PFSK-1 (cell line): ENCODE measurements at regions not wholly inside any gene's neighbourhood (a gene's known extent, or its start where the extent isn't known, plus 50 kb on each side); places are given as distances from the start of the nearest gene placed in this dataset.

ENCODE experiments used
- FOXP2 ChIP-seq: optimal IDR thresholded peaks from 2 replicates; pipeline ENCODE3; 2011; ENCODE audit warnings: borderline replicate concordance, control low read depth, inconsistent platforms; ENCODE audit not compliant: insufficient read depth; ENCODE audit errors: extremely low read length, extremely low read depth
- POLR2AphosphoS5 ChIP-seq: IDR thresholded peaks from 2 replicates; pipeline ENCODE4 v1.6.1; 2012; ENCODE audit warnings: low read depth, mild to moderate bottlenecking, control low read depth, low read length, moderate library complexity
- SIN3A ChIP-seq: IDR thresholded peaks from 2 replicates; pipeline ENCODE4 v1.6.1; 2012; ENCODE audit warnings: mild to moderate bottlenecking, low read length, moderate library complexity, borderline replicate concordance; ENCODE audit not compliant: insufficient read depth
- TAF1 ChIP-seq: IDR thresholded peaks from 2 replicates; pipeline ENCODE4 v1.6.1; 2012; ENCODE audit warnings: low read length, control low read depth, borderline replicate concordance; ENCODE audit not compliant: insufficient read depth
- TF ChIP-seq, protein P1 (sequence below), 2 experiments: IDR thresholded peaks; 2 replicates each; pipeline versions ENCODE4 v1.6.1 to v1.8.0; 2011 to 2012; ENCODE audit warnings: low read depth in 2 of 2, low read length in 2 of 2, control low read depth in 1 of 2, inconsistent platforms in 1 of 2, mild to moderate bottlenecking in 1 of 2, moderate library complexity in 1 of 2; ENCODE audit not compliant: insufficient read depth in 1 of 2

DNA sequence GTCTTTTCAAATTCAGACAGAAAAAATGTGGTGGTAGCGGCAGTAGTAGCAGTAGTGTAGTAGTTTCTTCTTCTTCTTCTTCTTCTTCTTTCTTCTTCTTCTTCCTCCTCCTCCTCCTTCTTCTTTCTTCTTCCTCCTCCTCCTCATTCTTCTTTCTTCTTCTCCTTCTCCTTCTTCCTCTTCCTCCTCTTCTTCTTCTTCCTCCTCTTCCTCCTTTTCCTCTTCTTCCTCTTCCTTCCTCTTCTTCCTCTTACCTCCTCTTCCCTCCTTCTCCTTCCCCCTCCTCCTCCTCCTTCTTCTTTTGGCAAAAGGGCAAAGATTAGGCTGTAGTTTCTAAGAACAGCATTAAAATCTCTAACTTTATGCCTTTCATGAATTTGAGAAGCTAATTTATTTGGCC is 59.6 kb upstream of the INSM2 start:
- TF ChIP-seq SIN3A (no peak), POLR2AphosphoS5 (no peak), TAF1 (no peak), FOXP2 (no peak)
- TF ChIP-seq, protein P1, sequence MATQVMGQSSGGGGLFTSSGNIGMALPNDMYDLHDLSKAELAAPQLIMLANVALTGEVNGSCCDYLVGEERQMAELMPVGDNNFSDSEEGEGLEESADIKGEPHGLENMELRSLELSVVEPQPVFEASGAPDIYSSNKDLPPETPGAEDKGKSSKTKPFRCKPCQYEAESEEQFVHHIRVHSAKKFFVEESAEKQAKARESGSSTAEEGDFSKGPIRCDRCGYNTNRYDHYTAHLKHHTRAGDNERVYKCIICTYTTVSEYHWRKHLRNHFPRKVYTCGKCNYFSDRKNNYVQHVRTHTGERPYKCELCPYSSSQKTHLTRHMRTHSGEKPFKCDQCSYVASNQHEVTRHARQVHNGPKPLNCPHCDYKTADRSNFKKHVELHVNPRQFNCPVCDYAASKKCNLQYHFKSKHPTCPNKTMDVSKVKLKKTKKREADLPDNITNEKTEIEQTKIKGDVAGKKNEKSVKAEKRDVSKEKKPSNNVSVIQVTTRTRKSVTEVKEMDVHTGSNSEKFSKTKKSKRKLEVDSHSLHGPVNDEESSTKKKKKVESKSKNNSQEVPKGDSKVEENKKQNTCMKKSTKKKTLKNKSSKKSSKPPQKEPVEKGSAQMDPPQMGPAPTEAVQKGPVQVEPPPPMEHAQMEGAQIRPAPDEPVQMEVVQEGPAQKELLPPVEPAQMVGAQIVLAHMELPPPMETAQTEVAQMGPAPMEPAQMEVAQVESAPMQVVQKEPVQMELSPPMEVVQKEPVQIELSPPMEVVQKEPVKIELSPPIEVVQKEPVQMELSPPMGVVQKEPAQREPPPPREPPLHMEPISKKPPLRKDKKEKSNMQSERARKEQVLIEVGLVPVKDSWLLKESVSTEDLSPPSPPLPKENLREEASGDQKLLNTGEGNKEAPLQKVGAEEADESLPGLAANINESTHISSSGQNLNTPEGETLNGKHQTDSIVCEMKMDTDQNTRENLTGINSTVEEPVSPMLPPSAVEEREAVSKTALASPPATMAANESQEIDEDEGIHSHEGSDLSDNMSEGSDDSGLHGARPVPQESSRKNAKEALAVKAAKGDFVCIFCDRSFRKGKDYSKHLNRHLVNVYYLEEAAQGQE (IDR thresholded peaks at IDR 0.05; ENCODE audit: insufficient read depth in 1 of 2, low read depth in 2 of 2, low read length in 2 of 2): no peak

DNA sequence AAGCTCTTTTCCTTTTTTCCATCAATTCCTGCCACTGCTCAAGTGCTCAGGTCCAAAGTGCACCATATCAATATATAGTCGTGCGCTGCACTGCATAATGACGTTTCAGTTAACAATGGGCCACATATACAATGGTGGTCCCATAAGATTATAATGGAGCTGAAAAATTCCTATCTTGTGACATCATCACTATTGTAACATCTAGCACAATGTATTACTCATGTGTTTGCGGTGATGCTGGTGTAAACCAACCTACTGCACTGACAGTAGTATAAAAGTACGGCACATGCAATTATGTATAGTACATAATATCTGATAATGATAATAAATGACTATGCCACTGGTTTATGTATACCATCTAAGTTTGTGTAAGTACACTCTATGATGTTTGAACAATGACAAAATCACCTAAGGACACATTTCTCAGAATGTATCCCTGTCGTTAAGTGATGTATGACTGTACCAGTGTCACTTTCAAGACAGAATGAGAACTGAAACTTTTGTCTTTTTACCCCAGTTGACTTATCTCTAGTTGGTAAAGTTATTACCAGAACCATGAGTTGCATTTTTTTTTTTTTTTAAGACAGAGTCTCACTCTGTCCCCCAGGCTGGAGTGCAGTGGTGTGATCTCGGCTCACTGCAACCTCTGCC is 53.7 kb upstream of the INSM2 start:
- no peak for TF ChIP-seq POLR2AphosphoS5
- TF ChIP-seq, protein P1 (IDR thresholded peaks at IDR 0.05; ENCODE audit: insufficient read depth in 1 of 2, low read depth in 2 of 2, low read length in 2 of 2): no peak
- TF ChIP-seq FOXP2: no peak
- no peak for TF ChIP-seq SIN3A
- TF ChIP-seq TAF1: no peak

DNA sequence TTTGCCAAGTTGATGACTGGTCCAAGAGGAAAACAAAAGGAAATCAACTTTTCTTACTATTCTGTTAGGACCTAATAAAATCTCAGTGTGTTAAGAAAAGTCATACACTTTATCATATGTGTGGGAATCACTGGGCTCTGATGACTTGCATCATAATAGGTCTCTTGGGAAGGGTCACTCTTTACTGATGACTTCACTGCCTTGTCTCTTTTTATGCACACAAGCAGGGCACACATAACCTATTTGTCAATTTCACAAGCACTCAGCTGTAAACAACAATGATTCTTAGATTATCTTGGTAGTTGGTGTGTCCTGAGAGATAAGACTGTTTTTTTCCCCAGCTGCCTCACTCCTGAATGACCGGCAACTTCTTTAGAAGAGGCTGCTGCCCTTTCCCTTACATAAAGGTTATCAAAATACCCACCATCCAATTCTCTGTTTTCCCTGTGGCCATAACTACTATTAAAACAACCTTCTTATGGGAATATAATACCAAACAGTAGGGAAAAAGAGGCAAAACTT is 50.9 kb upstream of the INSM2 start:
- TF ChIP-seq TAF1: no peak
- TF ChIP-seq, protein P1 (IDR thresholded peaks at IDR 0.05; ENCODE audit: insufficient read depth in 1 of 2, low read depth in 2 of 2, low read length in 2 of 2): no peak
